ENCODE measurements at regions not wholly inside any gene's neighbourhood (a gene's known extent, or its start where the extent isn't known, plus 50 kb on each side); places are given as distances from the start of the nearest gene placed in this dataset.

DNA sequence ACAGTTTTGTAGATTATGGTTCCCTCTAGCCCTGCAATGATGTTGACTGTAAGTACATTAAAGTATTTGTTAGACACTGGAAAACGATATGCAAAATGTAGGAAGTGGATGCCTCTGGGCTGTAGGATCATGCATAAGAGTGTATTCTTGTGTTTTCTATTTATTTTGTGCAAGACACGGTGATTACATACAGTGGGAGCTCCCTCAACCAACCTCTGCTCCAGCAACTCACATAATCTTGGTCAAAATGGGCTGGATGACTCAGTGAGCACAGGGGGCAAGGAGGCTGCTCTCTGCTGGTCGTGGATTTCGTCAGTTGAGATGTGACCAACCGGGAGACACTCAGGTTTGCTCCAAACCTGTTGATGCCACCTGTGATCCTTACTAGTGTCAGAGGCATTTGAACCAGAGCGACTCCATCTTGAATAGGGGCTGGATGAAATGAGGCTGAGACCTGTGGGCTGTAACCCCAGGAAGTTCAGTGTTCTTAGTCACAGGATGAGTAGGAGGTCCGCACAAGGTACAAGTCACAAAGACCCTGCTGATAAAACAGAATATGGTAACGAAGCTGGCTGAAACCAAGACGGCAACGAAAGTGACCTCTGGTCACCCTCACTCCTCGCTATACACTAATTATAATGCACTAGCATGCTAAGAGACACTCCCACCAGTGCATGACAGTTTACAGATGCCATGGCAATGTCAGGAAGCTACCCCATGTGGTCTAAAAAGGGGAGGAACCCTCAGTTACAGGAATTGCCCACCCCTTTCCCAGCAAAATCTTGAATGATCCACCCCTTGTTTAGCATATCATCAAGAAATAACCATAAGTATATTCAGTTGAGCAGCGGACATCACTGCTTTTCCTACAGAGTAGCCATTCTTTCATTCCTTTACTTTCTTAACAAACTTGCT lies 56.4 kb upstream of the FAM20C start:
- no peak for DNase-seq

DNA sequence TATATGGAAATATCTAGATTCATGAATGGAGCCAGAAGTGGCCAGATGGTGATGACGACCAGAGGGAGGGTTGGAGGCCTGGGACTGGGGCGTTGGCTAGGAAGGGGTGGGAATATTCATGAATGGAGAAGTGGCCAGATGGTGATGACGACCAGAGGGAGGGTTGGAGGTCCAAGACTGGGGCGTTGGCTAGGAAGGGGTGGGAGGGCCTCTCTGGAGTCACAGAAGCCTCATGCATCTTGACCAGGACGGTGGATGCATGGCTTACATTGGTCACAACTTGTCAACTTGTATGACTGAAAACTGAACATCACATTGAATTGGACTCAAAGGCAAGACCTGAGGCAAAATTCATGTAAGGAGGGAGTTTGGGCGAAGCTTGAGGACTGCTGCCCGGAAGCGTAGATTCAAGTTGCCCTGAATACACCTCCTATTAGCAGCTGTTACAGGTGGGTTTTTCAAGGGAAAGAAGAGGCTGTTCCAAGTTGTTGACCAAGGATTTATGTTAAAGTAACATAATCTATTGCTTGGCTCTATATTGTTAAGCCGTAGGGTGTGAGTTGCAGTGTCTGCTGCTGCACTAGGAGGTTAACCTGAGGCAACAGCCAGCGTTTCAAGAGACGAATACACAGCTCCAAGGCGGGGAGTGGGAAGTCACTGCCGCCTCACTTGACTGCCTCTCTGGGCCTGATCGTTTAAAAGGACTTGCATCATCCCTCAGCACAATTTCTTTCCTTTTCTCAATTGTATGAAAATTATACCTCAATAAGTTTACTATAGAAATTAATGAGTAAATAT lies 55.1 kb upstream of the FAM20C start:
- DNase-seq = no peak

- no peak for DNase-seq
Measured at GRCh38 chr7:139131-139530, 53.2 kb upstream of the FAM20C start.

DNA sequence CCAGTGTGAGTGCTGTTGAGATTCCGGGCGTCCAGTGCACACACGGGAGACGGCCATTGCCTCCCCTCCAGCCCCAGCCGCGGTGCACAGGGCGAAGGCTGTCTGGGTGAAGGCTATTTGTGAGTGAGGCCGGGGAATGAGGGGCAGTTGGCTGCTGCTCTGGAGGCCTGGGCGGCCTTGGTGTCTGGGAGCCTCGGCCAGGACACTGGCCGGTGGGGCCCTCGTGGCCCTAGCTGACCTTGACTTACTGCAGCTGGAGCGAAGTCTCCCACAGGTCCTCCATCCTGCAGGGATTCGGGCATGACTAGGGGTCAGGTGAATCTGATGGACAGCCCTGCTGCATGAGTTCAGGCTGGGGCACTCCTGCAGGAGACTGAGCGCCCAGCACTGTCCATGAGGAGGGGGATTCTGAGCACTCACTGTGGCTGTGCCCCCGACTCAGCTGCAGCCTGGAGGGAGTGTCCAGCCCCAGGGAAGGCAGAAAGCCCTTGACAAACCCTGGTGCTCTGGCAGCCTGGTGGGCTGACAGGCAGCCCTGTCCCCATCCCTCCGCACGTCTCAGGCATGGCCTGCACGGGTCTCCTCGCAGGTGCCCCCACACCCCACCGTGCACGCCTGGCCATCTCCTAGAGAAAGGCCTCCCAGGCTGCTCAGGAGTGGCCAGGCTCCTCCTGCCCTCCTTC lies 52.7 kb upstream of the FAM20C start:
- no peak for DNase-seq

- no peak for DNase-seq
Measured at GRCh38 chr7:140996-141395, 51.4 kb upstream of the FAM20C start.

DNA sequence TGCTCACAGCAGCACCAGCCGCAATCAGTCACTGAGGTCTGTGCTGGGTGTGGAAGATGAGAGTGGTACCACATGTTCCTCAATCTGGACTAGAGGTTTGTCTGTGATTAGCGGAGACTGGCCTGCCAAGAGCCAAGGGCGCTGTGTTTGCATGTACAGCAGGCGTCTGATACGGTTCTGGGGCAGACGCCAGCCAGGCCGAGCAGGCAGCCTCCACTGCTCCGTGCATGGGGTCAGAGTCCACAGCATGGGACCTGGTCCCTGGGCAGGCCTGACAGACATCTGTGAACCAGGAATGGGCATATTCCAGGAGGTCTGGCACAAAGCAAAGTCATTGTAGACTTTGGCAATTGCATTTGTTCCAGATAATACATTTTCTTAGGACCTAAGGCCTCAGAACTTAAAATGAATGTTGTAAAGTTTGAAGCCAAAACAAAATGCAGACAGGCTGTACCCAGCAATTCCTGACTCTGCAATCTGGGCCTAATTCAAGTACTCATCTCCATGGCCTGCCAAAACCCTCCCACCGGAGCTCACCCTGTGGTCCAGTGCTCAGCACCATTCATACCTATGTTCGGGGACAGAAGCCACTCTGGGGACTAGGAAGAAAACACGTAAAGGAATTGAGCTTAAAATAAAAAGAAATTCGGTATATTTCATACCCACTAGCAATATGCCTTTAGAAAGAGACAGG lies 50.0 kb upstream of the FAM20C start:
- DNase-seq = no peak

Measured in right kidney (tissue), 1 donor.